ENCODE measurements at regions not wholly inside any gene's neighbourhood (a gene's known extent, or its start where the extent isn't known, plus 50 kb on each side); places are given as distances from the start of the nearest gene placed in this dataset.

GRCh38 chr9:108456903-108457302 is 398.9 kb downstream of the ACTL7B start:
- Mint-ChIP-seq H3K27me3 (ENCODE audit: insufficient read depth, low read depth, poor library complexity) (no peaks in the 10 kb centered on the region), H3K4me1 (no peaks in the 10 kb centered on the region), H3K36me3 (ENCODE audit: low read depth) (no peaks in the 10 kb centered on the region), H3K27ac (no peak overlapping the region), H3K4me3 (no peak overlapping the region), H3K9me3 (no peaks in the 10 kb centered on the region)
- Histone ChIP-seq H3K4me2 (no peak overlapping the region), H3K4me1 (ENCODE audit: insufficient read depth) (no peaks in the 10 kb centered on the region), H3K27me3 (ENCODE audit: insufficient read depth) (no peaks in the 10 kb centered on the region), H3K36me3 (ENCODE audit: insufficient read depth) (no peaks in the 10 kb centered on the region), H3F3A (replicated peaks; ENCODE audit: low read depth) (no peaks in the 10 kb centered on the region), H3K27ac (ENCODE audit: low read depth) (no peak overlapping the region), H2AFZ (no peak overlapping the region), H3K9me2 (ENCODE audit: insufficient read depth) (no peaks in the 10 kb centered on the region), H4K20me1 (replicated peaks; ENCODE audit: insufficient read depth) (no peaks in the 10 kb centered on the region), H3K79me2 (replicated peaks; ENCODE audit: insufficient read depth) (no peaks in the 10 kb centered on the region), H3K4me3 (no peak overlapping the region)
- no peak for ATAC-seq
- TF ChIP-seq REST (IDR thresholded peaks at IDR 0.05; ENCODE audit: unreplicated experiment) (no peak), JUNB (IDR thresholded peaks at IDR 0.05; ENCODE audit: unreplicated experiment) (no peak), NANOG (IDR thresholded peaks at IDR 0.05; ENCODE audit: borderline replicate concordance) (no peak)
- no peak for DNase-seq (ENCODE audit: low spot score)

DNA sequence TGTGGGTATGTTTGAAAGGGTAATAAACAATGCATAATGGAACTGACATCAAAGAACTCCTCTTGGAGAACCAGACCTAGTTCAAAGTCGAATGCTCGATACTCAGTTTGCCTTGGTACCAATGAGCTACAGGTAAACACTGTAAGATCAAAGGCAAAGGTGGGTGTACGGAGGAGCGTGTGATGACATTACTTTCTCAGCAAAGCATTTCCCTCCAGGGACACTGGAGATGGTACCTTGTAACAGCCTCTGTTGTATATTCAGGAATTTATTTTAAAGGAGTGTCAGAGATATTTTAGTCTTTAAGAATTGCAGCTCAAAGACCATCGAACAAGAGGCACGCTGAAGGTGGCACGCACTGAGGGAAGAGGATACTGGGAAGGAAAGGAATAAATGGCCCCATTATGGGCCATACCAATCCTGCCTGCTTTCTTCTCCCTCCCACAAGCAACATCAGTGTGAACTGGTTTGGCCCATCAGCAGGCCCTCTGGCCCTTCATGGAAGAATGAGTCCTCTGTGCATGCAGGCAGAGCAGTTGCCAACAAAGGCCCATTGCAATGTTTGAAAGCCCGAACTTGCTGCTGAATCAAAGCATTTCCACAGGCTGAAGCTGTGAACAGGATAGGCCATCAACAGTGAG is 410.2 kb downstream of the ACTL7B start:
- Histone ChIP-seq H3K79me2 (replicated peaks; ENCODE audit: insufficient read depth) (no peaks in the 10 kb centered on the region), H3K27ac (ENCODE audit: low read depth) (no peak overlapping the region), H3K27me3 (ENCODE audit: insufficient read depth) (no peaks in the 10 kb centered on the region), H3K4me1 (ENCODE audit: insufficient read depth) (no peaks in the 10 kb centered on the region), H3K9me2 (ENCODE audit: insufficient read depth) (no peaks in the 10 kb centered on the region), H4K20me1 (replicated peaks; ENCODE audit: insufficient read depth) (no peaks in the 10 kb centered on the region), H3K4me2 (no peak overlapping the region), H3K36me3 (ENCODE audit: insufficient read depth) (no peaks in the 10 kb centered on the region), H3F3A (replicated peaks; ENCODE audit: low read depth) (no peaks in the 10 kb centered on the region), H2AFZ (no peak overlapping the region), H3K4me3 (no peak overlapping the region)
- no peak overlapping the region for H3K4me3 Mint-ChIP-seq
- H3K36me3 Mint-ChIP-seq (ENCODE audit: low read depth) = no peaks in the 10 kb centered on the region
- H3K9me3 Mint-ChIP-seq = no peaks in the 10 kb centered on the region; the same call in 2 of the 3 replicates
- no peaks in the 10 kb centered on the region; the same call in 2 of the 3 replicates for H3K4me1 Mint-ChIP-seq
- H3K27me3 Mint-ChIP-seq (ENCODE audit: insufficient read depth, low read depth, poor library complexity) = no peaks in the 10 kb centered on the region
- ATAC-seq = no peak
- H3K27ac Mint-ChIP-seq = no peak overlapping the region
- DNase-seq (ENCODE audit: low spot score) = no peak
- TF ChIP-seq ZNF114 (CRISPR knock-in tag; IDR thresholded peaks at IDR 0.05) (no peak), EZH2phosphoT487 (IDR thresholded peaks at IDR 0.05; ENCODE audit: unreplicated experiment) (no peak), ZNF462 (CRISPR knock-in tag; IDR thresholded peaks at IDR 0.05) (no peak), CTCF (conservative IDR thresholded peaks at IDR 0.05; ENCODE audit: low read depth in 2 of 2) (no peak), STAT1 (IDR thresholded peaks at IDR 0.05; ENCODE audit: unreplicated experiment) (no peak)

Data from GM23338 (cell line).